IMR-90 (cell line): ENCODE measurements at regions not wholly inside any gene's neighbourhood (a gene's known extent, or its start where the extent isn't known, plus 50 kb on each side); places are given as distances from the start of the nearest gene placed in this dataset.

ENCODE experiments used
- CEBPB ChIP-seq: IDR thresholded peaks from 2 replicates; pipeline ENCODE4 v1.6.1; 2012; ENCODE audit warnings: low read depth, low read length, improper control_type of control experiment
- MAZ ChIP-seq: IDR thresholded peaks from 2 replicates; pipeline ENCODE4 v1.6.1; 2012; ENCODE audit warnings: low read depth, mild to moderate bottlenecking, low read length, improper control_type of control experiment, moderate library complexity, borderline replicate concordance
- POLR2A ChIP-seq: IDR thresholded peaks from 2 replicates; pipeline ENCODE4 v1.6.1; 2012; ENCODE audit warnings: mild to moderate bottlenecking, low read depth, low read length
- RAD21 ChIP-seq: IDR thresholded peaks from 2 replicates; pipeline ENCODE4 v1.6.1; 2012; ENCODE audit warnings: low read length, improper control_type of control experiment
- TF ChIP-seq, protein P1 (sequence below): conservative IDR thresholded peaks from 2 replicates; pipeline ENCODE4 v1.5.1; 2012; ENCODE audit warnings: mild to moderate bottlenecking, low read depth, low read length, improper control_type of control experiment
- TF ChIP-seq, protein P2 (sequence below): fragments of 150-350 bp; IDR thresholded peaks from 2 replicates; pipeline ENCODE4 v1.6.1; 2016; ENCODE audit warnings: low read depth, mild to moderate bottlenecking, low read length, moderate library complexity, borderline replicate concordance

DNA sequence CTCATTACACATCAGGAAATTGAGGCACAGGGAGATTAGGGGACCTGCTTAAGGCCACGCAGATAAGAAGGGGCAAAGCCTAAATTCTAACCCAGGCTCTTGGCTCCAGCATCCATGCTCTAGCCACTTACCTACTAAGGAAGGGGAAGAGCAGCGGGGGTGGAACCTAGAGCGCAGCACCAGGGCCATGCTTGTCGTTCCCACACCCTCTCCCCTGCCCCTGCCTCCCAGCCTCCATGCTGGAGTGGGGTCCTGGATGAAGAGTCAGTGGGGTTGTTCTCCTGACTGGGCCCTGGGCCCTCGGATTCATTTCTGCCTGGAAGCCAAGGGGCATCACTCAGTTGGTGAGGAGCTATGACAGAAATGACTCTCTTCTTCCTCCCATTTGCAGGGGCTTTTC, 133.3 kb downstream of the FOXD2 start:
- TF ChIP-seq, protein P1, sequence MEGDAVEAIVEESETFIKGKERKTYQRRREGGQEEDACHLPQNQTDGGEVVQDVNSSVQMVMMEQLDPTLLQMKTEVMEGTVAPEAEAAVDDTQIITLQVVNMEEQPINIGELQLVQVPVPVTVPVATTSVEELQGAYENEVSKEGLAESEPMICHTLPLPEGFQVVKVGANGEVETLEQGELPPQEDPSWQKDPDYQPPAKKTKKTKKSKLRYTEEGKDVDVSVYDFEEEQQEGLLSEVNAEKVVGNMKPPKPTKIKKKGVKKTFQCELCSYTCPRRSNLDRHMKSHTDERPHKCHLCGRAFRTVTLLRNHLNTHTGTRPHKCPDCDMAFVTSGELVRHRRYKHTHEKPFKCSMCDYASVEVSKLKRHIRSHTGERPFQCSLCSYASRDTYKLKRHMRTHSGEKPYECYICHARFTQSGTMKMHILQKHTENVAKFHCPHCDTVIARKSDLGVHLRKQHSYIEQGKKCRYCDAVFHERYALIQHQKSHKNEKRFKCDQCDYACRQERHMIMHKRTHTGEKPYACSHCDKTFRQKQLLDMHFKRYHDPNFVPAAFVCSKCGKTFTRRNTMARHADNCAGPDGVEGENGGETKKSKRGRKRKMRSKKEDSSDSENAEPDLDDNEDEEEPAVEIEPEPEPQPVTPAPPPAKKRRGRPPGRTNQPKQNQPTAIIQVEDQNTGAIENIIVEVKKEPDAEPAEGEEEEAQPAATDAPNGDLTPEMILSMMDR, result no peak
- no peak for TF ChIP-seq POLR2A
- TF ChIP-seq MAZ, result no peak
- no peak for TF ChIP-seq CEBPB
- TF ChIP-seq RAD21, result no peak
- TF ChIP-seq, protein P2, sequence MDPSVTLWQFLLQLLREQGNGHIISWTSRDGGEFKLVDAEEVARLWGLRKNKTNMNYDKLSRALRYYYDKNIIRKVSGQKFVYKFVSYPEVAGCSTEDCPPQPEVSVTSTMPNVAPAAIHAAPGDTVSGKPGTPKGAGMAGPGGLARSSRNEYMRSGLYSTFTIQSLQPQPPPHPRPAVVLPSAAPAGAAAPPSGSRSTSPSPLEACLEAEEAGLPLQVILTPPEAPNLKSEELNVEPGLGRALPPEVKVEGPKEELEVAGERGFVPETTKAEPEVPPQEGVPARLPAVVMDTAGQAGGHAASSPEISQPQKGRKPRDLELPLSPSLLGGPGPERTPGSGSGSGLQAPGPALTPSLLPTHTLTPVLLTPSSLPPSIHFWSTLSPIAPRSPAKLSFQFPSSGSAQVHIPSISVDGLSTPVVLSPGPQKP, result no peak
